Upper lobe of right lung (tissue), 1 donor: ENCODE measurements at regions not wholly inside any gene's neighbourhood (a gene's known extent, or its start where the extent isn't known, plus 50 kb on each side); places are given as distances from the start of the nearest gene placed in this dataset.

ENCODE experiments used
- ATAC-seq: fragments of 200-7000 bp; cut with Tn5 transposase; one replicate; pipeline ENCODE4 v1.9.1; 2020; ENCODE audit warnings: mild to moderate bottlenecking, moderate library complexity
- DNase-seq: peaks from one replicate; pipeline ENCODE4 v3.0.0-alpha.2; 2020
- H3K27ac ChIP-seq: fragments of 200-600 bp; one replicate; pipeline ENCODE4 v1.8.0; 2022
- H3K27me3 ChIP-seq: fragments of 200-600 bp; one replicate; pipeline ENCODE4 v1.8.0; 2022; ENCODE audit warnings: mild to moderate bottlenecking
- H3K36me3 ChIP-seq: fragments of 200-600 bp; one replicate; pipeline ENCODE4 v1.8.0; 2022
- H3K4me1 ChIP-seq: fragments of 200-600 bp; one replicate; pipeline ENCODE4 v1.8.0; 2022
- H3K4me3 ChIP-seq: fragments of 200-600 bp; one replicate; pipeline ENCODE4 v1.8.0; 2022; ENCODE audit warnings: mild to moderate bottlenecking
- H3K9me3 ChIP-seq: fragments of 200-600 bp; one replicate; pipeline ENCODE4 v1.8.0; 2022
- intact Hi-C: fragments of 100-400 bp; cut with DNase I; formaldehyde crosslinking; loops from one replicate; pipeline ENCODE4 v1.11.0; 2022
- TF ChIP-seq, protein P1 (sequence below): fragments of 200-600 bp; IDR thresholded peaks from one replicate; pipeline ENCODE4 v1.8.0; 2022; ENCODE audit warnings: antibody characterized with exemption
- donor health status: DM: no; HTN: yes; CAD: no; lungs with severe emphysema.

DNA sequence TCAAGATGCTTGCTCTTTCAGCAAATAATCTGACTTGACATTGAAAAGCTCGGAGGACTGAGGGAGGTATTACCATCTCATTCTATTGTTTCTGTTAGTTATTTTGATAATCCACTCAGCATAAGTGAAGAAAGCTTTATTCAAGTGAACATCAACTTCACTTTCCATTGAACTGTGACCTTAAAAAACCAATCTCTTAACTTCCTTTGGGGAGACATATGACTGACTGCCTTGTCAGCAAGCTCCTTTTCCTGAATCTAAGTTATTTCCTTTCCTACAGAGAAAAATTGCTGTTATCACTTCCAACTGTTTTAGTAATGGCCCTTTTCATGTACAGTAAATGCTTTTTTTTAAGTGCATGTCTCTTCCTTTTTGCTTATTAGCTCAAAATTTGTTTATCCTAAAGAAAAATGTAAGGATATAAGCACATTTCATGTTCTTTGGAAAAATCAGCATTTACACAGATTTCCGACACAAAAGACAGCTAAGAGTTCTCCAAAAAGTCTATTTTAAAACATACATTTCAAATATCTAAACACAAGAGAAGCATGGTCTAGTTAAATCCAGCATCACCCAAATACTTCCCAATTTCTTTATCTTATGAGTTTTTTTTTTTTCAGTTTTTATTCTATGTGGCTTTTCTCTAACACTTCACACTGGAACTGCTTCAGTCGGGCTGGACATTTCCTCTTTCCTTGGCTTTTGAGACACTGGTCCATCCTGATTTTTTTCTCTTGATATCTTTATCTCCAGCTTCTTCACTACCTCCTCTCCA lies 117.9 kb upstream of the DAB2 start:
- ATAC-seq (peak; percentile 23), DNase-seq (no peak)
- H3K27ac ChIP-seq: peak overlapping the region; percentile 37
- no peaks in the 10 kb centered on the region for H3K9me3 ChIP-seq
- H3K4me1 ChIP-seq: no peaks in the 10 kb centered on the region
- TF ChIP-seq, protein P1, sequence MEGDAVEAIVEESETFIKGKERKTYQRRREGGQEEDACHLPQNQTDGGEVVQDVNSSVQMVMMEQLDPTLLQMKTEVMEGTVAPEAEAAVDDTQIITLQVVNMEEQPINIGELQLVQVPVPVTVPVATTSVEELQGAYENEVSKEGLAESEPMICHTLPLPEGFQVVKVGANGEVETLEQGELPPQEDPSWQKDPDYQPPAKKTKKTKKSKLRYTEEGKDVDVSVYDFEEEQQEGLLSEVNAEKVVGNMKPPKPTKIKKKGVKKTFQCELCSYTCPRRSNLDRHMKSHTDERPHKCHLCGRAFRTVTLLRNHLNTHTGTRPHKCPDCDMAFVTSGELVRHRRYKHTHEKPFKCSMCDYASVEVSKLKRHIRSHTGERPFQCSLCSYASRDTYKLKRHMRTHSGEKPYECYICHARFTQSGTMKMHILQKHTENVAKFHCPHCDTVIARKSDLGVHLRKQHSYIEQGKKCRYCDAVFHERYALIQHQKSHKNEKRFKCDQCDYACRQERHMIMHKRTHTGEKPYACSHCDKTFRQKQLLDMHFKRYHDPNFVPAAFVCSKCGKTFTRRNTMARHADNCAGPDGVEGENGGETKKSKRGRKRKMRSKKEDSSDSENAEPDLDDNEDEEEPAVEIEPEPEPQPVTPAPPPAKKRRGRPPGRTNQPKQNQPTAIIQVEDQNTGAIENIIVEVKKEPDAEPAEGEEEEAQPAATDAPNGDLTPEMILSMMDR: no peak
- intact Hi-C loops: no loop called here
- H3K27me3 ChIP-seq: no peaks in the 10 kb centered on the region
- no peak overlapping the region for H3K4me3 ChIP-seq
- H3K36me3 ChIP-seq: no peaks in the 10 kb centered on the region

DNA sequence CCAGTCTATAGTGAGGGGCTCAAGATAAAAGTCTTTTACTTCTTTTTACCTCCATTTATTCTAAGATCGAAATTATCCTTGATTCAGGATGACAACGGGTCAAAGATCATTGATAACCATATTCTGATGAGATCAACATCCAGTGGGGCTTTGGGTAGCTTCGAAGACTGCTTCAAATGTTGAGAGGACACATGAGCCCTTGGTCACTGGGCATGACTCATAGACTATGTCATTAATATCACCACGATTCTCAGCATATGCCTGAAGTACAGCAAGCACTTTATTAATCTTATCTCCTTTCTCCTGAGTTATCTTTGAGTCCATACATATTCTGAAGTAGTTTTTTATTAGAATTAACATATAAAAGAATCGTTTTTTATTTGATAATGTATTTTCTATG lies 117.1 kb upstream of the DAB2 start:
- H3K27ac ChIP-seq: no peak overlapping the region
- H3K9me3 ChIP-seq: no peaks in the 10 kb centered on the region
- intact Hi-C loops: no loop called here
- no peak overlapping the region for H3K4me3 ChIP-seq
- no peak for DNase-seq
- TF ChIP-seq, protein P1: no peak
- no peaks in the 10 kb centered on the region for H3K4me1 ChIP-seq
- peak; percentile 30 for ATAC-seq
- no peaks in the 10 kb centered on the region for H3K27me3 ChIP-seq
- H3K36me3 ChIP-seq: no peaks in the 10 kb centered on the region

DNA sequence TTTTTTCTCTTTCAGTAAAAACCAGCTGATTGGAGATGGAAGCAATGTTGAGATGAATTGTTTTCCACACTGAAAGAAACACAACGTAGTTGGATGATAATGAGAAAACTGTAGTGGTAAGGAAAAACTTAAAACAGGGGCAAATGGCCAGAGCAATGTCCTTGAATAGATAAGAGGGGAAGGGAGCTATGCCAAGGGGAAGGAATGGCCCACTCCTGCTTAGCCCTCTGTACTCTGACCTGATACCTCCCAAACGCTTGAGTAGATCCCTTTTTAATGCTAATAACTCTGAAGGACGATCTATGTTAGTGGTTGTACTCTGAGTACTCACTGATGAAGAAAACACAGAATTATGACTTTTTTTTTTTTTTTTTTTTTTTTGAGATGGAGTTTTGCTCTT lies 114.7 kb upstream of the DAB2 start:
- no peak for ATAC-seq
- H3K4me1 ChIP-seq: no peaks in the 10 kb centered on the region
- no peaks in the 10 kb centered on the region for H3K27me3 ChIP-seq

DNA sequence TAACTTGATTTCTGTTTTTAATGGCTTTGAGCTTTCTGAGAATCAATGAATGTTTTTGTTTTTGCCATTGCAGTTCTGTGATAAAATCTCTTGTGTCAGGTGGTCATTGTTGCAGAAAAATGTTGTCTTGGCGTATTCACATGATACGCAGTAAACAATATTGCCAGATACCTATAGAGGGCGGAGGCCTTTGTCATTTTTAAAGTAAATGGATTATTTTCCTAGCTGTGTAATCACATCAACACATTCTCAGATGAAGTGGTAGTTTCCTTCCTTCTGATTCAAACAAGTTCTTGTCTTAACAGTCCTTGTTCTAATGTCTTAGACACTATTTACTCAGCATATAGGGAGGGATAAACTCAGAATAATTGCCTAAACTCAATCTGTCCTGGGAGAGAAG lies 109.9 kb upstream of the DAB2 start:
- TF ChIP-seq, protein P1: no peak
- ATAC-seq (no peak), DNase-seq (no peak)
- no peaks in the 10 kb centered on the region for H3K9me3 ChIP-seq
- H3K27ac ChIP-seq: no peak overlapping the region
- H3K4me1 ChIP-seq: no peaks in the 10 kb centered on the region
- H3K27me3 ChIP-seq: no peaks in the 10 kb centered on the region
- intact Hi-C loops: no loop called here
- H3K36me3 ChIP-seq: no peaks in the 10 kb centered on the region
- H3K4me3 ChIP-seq: no peak overlapping the region

More for the DNA sequence above, 114.7 kb upstream of the DAB2 start:
- Histone ChIP-seq H3K9me3 (no peaks in the 10 kb centered on the region), H3K27ac (no peak overlapping the region), H3K4me3 (no peak overlapping the region), H3K36me3 (no peaks in the 10 kb centered on the region)
- intact Hi-C loops: no loop called here
- no peak for DNase-seq
- TF ChIP-seq, protein P1: no peak

DNA sequence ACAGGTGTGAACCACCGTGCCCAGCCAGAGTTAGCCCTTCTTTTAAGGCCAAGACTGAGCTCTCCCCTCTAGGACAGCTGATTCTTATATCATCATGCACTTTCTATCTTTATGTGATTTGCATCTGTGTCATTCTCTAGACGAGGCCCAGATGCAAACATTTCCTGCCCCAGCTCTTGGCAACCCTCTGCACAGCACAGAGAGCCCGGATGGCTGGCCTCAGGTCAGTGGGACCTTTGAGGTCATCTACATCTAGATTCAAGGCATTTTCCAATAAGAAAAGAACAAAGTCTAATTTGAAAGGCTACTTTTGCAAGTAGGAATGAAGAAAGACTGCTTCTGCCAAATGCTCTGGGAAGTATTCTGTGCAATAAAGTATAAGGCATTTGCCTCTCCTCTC lies 109.0 kb upstream of the DAB2 start:
- DNase-seq: no peak
- H3K27me3 ChIP-seq: no peaks in the 10 kb centered on the region
- intact Hi-C loops: no loop called here
- no peak overlapping the region for H3K4me3 ChIP-seq
- H3K27ac ChIP-seq: no peak overlapping the region
- ATAC-seq: no peak
- no peaks in the 10 kb centered on the region for H3K9me3 ChIP-seq
- H3K4me1 ChIP-seq: no peaks in the 10 kb centered on the region
- TF ChIP-seq, protein P1: no peak
- no peaks in the 10 kb centered on the region for H3K36me3 ChIP-seq
